Neural crest cell (in vitro differentiated cells): ENCODE measurements at regions not wholly inside any gene's neighbourhood (a gene's known extent, or its start where the extent isn't known, plus 50 kb on each side); places are given as distances from the start of the nearest gene placed in this dataset.
A peak's percentile ranks its signal among the peaks of the same experiment; 100 is the strongest.
"Not testable (repeated sequence)": the region's sequence is repeated elsewhere in the genome, so short reads cannot be mapped to it uniquely, and the experiment has no call there.

Experiments used
- DNase-seq: peaks from one replicate; pipeline ENCODE4 v3.0.0; 2021; ENCODE audit warnings: low read depth, mixed read lengths, low spot score
- H3K27ac Mint-ChIP-seq: one replicate; pipeline ENCODE4 v1.8.0; 2021; ENCODE audit warnings: mild to moderate bottlenecking, mixed read lengths; ENCODE audit not compliant: unreplicated experiment
- H3K27me3 Mint-ChIP-seq: 2 replicates; pipeline ENCODE4 v1.8.0; 2021; ENCODE audit warnings: low read depth, mild to moderate bottlenecking, mixed read lengths
- H3K36me3 Mint-ChIP-seq: 2 replicates; pipeline ENCODE4 v1.8.0; 2021; ENCODE audit warnings: low read depth, mild to moderate bottlenecking, mixed read lengths
- H3K4me1 Mint-ChIP-seq: 2 replicates; pipeline ENCODE4 v1.8.0; 2021; ENCODE audit warnings: mixed read lengths
- H3K4me3 Mint-ChIP-seq: one replicate; pipeline ENCODE4 v1.8.0; 2021; ENCODE audit warnings: mild to moderate bottlenecking, mixed read lengths
- H3K9me3 Mint-ChIP-seq: 2 replicates; pipeline ENCODE4 v1.8.0; 2021; ENCODE audit warnings: mixed read lengths
- CTCF ChIP-seq: fragments of 200-600 bp; sonication (generic); conservative IDR thresholded peaks from 2 replicates; pipeline ENCODE4 v1.5.0; 2021; ENCODE audit warnings: antibody characterized with exemption, mild to moderate bottlenecking

- Mint-ChIP-seq H3K36me3 (peaks cover 4% of the 10 kb centered on the region), H3K27ac (no peak overlapping the region), H3K27me3 (no peaks in the 10 kb centered on the region), H3K9me3 (peaks cover 12% of the 10 kb centered on the region), H3K4me1 (no peaks in the 10 kb centered on the region), H3K4me3 (no peak overlapping the region)
- TF ChIP-seq CTCF = no peak
- DNase-seq = no peak
These were observed 136.2 kb upstream of the MED14 start for GRCh38 chrX:40871385-40872082.

GRCh38 chrX:40872351-40872750, 137.0 kb upstream of the MED14 start:
- Mint-ChIP-seq H3K9me3 (peaks cover 12% of the 10 kb centered on the region), H3K27ac (no peak overlapping the region), H3K27me3 (no peaks in the 10 kb centered on the region), H3K4me3 (no peak overlapping the region), H3K36me3 (peaks cover 4% of the 10 kb centered on the region), H3K4me1 (no peaks in the 10 kb centered on the region)
- DNase-seq = no peak
- TF ChIP-seq CTCF = no peak

GRCh38 chrX:40875476-40875875, 140.1 kb upstream of the MED14 start:
- Mint-ChIP-seq H3K9me3 (no peaks in the 10 kb centered on the region), H3K27me3 (no peaks in the 10 kb centered on the region), H3K4me1 (peaks cover 7% of the 10 kb centered on the region), H3K36me3 (no peaks in the 10 kb centered on the region), H3K4me3 (no peak overlapping the region), H3K27ac (no peak overlapping the region)
- no peak for DNase-seq
- TF ChIP-seq CTCF = no peak

- Mint-ChIP-seq H3K27me3 (no peaks in the 10 kb centered on the region), H3K4me3 (no peak overlapping the region), H3K36me3 (no peaks in the 10 kb centered on the region), H3K9me3 (no peaks in the 10 kb centered on the region), H3K27ac (no peak overlapping the region), H3K4me1 (peaks cover 7% of the 10 kb centered on the region)
- DNase-seq = no peak
- TF ChIP-seq CTCF = peak; percentile 59
These were observed 142.5 kb upstream of the MED14 start for GRCh38 chrX:40877887-40878286.

- no peaks in the 10 kb centered on the region for H3K9me3 Mint-ChIP-seq
- DNase-seq = no peak
- no peaks in the 10 kb centered on the region for H3K36me3 Mint-ChIP-seq
- peak overlapping the region; percentile 81 for H3K27ac Mint-ChIP-seq
- no peak overlapping the region for H3K4me3 Mint-ChIP-seq
- no peaks in the 10 kb centered on the region for H3K27me3 Mint-ChIP-seq
- TF ChIP-seq CTCF = no peak
- peaks cover 7% of the 10 kb centered on the region for H3K4me1 Mint-ChIP-seq
These were observed 143.4 kb upstream of the MED14 start for GRCh38 chrX:40878766-40879165.

GRCh38 chrX:40879172-40879571, 143.8 kb upstream of the MED14 start:
- not testable (repeated sequence) for DNase-seq, H3K4me3 Mint-ChIP-seq, H3K4me1 Mint-ChIP-seq, H3K27me3 Mint-ChIP-seq, H3K9me3 Mint-ChIP-seq, H3K36me3 Mint-ChIP-seq
- peak overlapping the region; percentile 81 for H3K27ac Mint-ChIP-seq
